ENCODE measurements at regions not wholly inside any gene's neighbourhood (a gene's known extent, or its start where the extent isn't known, plus 50 kb on each side); places are given as distances from the start of the nearest gene placed in this dataset.

DNA sequence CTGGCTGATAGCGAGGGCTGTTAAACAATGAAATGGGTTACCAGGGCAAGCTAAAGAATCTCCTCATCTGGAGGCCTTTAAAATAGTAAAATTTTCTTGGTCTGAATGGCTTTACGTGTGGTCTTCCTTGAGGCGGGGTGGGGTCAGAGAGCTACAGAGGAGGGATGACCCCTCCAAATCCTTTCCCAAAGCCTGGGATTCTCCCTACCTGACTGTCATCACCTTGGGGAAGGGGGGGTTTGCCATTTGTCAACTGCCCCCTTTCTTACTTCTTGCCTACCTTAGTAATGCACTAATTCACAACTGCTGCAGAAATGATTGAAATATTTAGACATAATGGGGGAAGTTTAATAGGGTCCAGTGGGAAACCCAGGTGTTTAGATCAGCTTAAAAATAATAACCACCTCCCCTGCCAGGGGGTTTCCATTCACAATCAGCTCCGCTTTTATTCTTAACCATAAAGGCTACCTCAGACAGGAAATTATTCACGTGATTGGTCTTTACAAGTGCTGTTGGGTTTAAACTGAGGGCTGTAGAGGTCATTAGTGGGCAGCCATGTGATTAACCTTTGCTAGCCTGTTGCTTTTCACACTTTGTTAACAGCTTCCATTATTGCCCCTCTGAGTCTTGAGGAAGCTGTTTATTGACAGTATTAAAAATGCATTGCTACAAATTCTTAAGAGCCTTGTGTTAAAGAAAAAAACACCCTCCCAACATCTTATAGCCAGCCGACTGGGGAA is 276.5 kb upstream of the ATP11B start:
- TF ChIP-seq, protein P1, sequence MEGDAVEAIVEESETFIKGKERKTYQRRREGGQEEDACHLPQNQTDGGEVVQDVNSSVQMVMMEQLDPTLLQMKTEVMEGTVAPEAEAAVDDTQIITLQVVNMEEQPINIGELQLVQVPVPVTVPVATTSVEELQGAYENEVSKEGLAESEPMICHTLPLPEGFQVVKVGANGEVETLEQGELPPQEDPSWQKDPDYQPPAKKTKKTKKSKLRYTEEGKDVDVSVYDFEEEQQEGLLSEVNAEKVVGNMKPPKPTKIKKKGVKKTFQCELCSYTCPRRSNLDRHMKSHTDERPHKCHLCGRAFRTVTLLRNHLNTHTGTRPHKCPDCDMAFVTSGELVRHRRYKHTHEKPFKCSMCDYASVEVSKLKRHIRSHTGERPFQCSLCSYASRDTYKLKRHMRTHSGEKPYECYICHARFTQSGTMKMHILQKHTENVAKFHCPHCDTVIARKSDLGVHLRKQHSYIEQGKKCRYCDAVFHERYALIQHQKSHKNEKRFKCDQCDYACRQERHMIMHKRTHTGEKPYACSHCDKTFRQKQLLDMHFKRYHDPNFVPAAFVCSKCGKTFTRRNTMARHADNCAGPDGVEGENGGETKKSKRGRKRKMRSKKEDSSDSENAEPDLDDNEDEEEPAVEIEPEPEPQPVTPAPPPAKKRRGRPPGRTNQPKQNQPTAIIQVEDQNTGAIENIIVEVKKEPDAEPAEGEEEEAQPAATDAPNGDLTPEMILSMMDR (IDR thresholded peaks at IDR 0.05; ENCODE audit: extremely low read depth in 1 of 2, insufficient read depth in 1 of 2, low read depth in 1 of 2, low read length in 2 of 2): no peak
- TF ChIP-seq MYC (IDR thresholded peaks at IDR 0.05; ENCODE audit: low read depth, low read length): no peak
- TF ChIP-seq GATA2 (IDR thresholded peaks at IDR 0.05; ENCODE audit: insufficient read depth, insufficient read length, low read depth, low read length): no peak
- no peak for TF ChIP-seq POLR2AphosphoS5 (IDR thresholded peaks at IDR 0.05; ENCODE audit: insufficient read depth, low read depth, low read length)
- no peak for TF ChIP-seq POLR2A (IDR thresholded peaks at IDR 0.05; ENCODE audit: low read depth, low read length)
